Dendritic cell treated with granulocyte-macrophage colony-stimulating factor and Interleukin-4, amounts not matched to agents 40 ng/mL and 50 ng/mL, for 4 days (primary cell): ENCODE measurements at regions not wholly inside any gene's neighbourhood (a gene's known extent, or its start where the extent isn't known, plus 50 kb on each side); places are given as distances from the start of the nearest gene placed in this dataset.

Source experiments
- H3K27ac Mint-ChIP-seq: one replicate; pipeline ENCODE4 v1.8.0; 2022; ENCODE audit warnings: mild to moderate bottlenecking, mixed read lengths
- H3K27me3 Mint-ChIP-seq: one replicate; pipeline ENCODE4 v1.8.0; 2022; ENCODE audit warnings: mild to moderate bottlenecking, mixed read lengths
- H3K36me3 Mint-ChIP-seq: one replicate; pipeline ENCODE4 v1.8.0; 2022; ENCODE audit warnings: low read depth, mixed read lengths
- H3K4me1 Mint-ChIP-seq: one replicate; pipeline ENCODE4 v1.8.0; 2022; ENCODE audit warnings: low read depth, mixed read lengths
- H3K4me3 Mint-ChIP-seq: one replicate; pipeline ENCODE4 v1.8.0; 2022; ENCODE audit warnings: mild to moderate bottlenecking, moderate library complexity, mixed read lengths
- H3K9me3 Mint-ChIP-seq: one replicate; pipeline ENCODE4 v1.8.0; 2022; ENCODE audit warnings: mixed read lengths
- intact Hi-C: fragments of 100-400 bp; cut with micrococcal nuclease; formaldehyde crosslinking; loops from one replicate; pipeline ENCODE4 v1.15.0; 2022

DNA sequence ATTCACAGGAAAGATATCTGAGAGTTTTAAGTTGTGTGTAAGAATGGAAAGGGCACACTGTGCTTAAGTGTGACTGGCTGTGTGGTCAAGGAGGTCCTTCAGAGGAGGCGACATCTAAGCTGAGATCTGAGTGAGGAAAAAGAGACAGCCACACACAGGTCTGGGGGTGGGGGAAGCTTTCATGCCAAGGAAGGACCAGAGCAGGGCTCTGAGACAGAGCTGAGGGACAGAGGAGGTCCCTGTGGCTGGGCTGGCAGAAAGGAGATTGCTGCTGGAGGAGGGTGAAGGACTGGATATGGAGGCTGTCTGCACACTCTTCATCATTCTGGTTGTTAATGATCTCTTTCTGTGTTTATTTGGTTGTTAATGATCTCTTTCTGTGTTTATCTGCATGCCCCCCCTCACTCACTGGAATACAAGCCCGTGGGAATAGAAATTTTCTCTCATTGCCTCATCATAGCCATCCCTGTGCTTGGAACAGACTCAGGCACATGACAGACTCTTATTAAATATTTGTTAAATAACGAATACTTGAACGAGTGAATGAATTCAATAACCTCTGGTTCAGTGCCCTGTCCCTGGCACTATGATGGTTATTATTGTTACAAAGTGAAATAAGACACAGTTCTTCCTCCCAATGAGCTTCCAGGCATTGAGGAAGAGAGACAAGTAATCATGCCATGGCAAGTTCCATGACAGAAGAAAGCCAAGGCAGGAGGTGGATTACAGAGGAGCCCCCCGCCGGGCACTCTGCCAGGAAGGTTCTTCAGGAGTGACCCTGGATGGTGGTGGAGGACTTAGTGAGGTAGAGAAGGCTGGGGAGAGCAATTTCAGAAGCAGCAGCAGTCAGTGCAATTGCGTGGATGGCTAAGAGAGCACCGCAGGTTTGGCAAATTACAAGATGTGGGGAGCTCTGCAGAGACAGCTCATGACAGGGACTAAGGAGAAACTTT is 399.4 kb upstream of the HS6ST1 start:
- peaks cover 12% of the 10 kb centered on the region for H3K4me1 Mint-ChIP-seq
- peaks cover 8% of the 10 kb centered on the region for H3K27me3 Mint-ChIP-seq
- no peaks in the 10 kb centered on the region for H3K36me3 Mint-ChIP-seq
- H3K9me3 Mint-ChIP-seq, result no peaks in the 10 kb centered on the region
- no peak overlapping the region for H3K4me3 Mint-ChIP-seq
- intact Hi-C loops, result no loop called here
- H3K27ac Mint-ChIP-seq, result no peak overlapping the region

DNA sequence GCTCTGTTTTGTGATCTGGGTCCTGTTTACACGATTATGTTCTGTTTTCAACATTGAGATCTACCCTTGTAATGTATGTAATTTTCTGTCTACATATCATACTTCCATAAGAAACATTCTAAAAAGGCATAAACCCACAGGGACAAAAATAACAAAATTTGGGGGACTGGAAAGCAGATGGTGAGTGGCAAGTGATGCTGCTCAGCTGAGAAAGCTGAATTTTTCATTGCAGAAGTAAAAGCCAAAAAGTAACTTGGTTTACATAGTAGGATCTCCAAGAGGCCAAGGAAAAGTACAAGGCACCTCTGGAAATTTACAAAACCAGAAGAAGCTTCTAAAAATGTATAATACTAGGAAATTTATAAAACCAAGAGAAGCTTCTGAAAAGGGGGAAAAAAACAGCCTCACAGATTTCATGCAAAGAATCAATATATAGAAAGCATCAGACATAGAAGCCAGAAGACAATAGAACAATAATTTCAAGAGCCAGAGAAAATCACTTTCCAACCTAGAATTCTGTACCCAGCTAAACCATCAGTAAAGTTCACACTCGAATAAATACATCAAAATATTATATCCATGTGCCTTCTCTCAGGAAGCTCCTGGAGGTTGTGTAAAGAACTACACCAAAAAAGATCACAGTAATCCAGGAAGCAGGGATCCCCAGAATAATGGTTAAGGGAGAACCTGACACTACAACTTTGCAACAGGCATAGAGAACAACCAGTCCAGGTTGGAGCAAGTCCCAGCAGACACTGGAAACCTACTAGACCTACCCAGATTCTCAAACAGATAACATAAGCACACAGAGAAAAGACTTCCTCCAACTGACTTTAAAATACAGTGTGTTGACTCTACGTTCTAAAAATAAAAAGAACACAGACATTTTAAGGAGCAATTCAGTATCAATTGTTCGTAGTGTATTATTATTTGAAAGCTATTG is 401.7 kb upstream of the HS6ST1 start:
- Mint-ChIP-seq H3K27ac (no peak overlapping the region), H3K27me3 (peaks cover 7% of the 10 kb centered on the region), H3K36me3 (no peaks in the 10 kb centered on the region), H3K4me1 (peaks cover 5% of the 10 kb centered on the region), H3K4me3 (no peak overlapping the region), H3K9me3 (no peaks in the 10 kb centered on the region)
- intact Hi-C loops, result no loop called here

DNA sequence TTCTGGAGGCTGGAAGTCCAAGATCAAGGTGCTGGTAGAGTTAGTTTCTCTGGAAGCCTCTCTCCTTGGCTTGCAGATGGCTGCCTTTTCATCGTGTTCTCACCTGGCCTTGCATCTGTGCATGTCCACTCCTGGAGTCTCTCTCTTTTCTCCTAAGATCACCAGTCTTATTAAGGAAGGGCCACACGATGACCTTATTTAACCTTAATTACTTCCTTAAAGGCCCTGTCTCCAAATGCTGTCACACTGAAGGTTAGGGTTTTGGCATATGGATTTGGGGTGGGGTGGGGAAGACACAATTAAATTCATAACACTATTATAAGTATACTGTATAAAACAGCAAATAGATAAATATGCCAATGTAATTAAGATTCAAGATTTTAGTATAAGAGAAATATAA is 402.4 kb upstream of the HS6ST1 start:
- intact Hi-C loops, result no loop called here
- no peak overlapping the region for H3K4me3 Mint-ChIP-seq
- peaks cover 13% of the 10 kb centered on the region for H3K4me1 Mint-ChIP-seq
- H3K27ac Mint-ChIP-seq, result no peak overlapping the region
- H3K36me3 Mint-ChIP-seq, result no peaks in the 10 kb centered on the region
- peaks cover 4% of the 10 kb centered on the region for H3K27me3 Mint-ChIP-seq
- H3K9me3 Mint-ChIP-seq, result no peaks in the 10 kb centered on the region

- Mint-ChIP-seq H3K4me3 (no peak overlapping the region), H3K36me3 (no peaks in the 10 kb centered on the region), H3K27me3 (no peaks in the 10 kb centered on the region), H3K27ac (no peak overlapping the region), H3K9me3 (no peaks in the 10 kb centered on the region), H3K4me1 (peaks cover 22% of the 10 kb centered on the region)
- intact Hi-C loops, result no loop called here
These were observed 403.8 kb upstream of the HS6ST1 start for GRCh38 chr2:128722489-128722888.

GRCh38 chr2:128724547-128724946 is 405.9 kb upstream of the HS6ST1 start:
- no peaks in the 10 kb centered on the region for H3K36me3 Mint-ChIP-seq
- H3K27ac Mint-ChIP-seq, result no peak overlapping the region
- H3K4me1 Mint-ChIP-seq, result peaks cover 29% of the 10 kb centered on the region
- no peak overlapping the region for H3K4me3 Mint-ChIP-seq
- no peaks in the 10 kb centered on the region for H3K27me3 Mint-ChIP-seq
- peaks cover 8% of the 10 kb centered on the region for H3K9me3 Mint-ChIP-seq
- intact Hi-C loops, result no loop called here

DNA sequence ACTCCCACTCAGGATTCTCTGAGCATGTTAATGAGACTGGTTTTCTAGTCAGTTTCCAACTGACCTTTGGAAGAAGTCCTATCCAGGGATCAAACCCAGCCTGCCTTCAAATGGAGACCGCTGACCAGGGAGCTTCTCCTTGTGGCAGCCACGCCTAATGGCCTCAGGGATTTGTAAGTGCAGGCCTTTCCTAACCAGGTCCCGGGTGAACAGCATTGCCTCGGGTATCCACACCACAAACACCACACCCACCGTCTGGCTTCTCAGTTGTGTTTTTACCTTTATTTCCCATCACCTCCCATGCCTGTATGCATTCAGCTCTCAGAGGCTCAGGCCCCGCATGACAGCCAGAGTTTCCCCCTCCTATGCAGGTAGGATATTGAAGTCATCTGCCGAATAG is 406.3 kb upstream of the HS6ST1 start:
- Mint-ChIP-seq H3K4me3 (no peak overlapping the region), H3K27ac (no peak overlapping the region), H3K27me3 (no peaks in the 10 kb centered on the region), H3K4me1 (peaks cover 29% of the 10 kb centered on the region), H3K9me3 (peaks cover 8% of the 10 kb centered on the region), H3K36me3 (no peaks in the 10 kb centered on the region)
- intact Hi-C loops, result no loop called here

DNA sequence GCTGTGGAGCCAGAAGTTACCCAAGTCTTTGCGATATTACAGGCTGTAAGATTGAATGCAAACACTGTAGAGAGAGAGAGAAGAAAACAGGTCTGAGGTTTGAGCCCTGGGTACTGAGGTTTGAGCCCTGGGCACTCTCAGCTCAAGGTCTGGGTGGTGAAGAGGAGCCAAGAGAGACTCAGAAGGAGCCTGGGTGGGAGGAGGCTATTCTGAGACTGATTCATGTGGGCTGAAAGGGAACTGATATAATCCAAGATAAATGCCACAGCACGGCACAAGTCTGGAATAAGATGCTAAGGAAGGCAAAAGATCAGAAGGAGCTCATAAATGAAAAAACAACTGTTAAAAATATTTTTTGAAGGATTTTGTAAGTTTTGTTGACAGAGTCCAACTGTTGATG is 407.6 kb upstream of the HS6ST1 start:
- peaks cover 8% of the 10 kb centered on the region for H3K9me3 Mint-ChIP-seq
- H3K36me3 Mint-ChIP-seq, result no peaks in the 10 kb centered on the region
- H3K4me1 Mint-ChIP-seq, result peaks cover 24% of the 10 kb centered on the region
- intact Hi-C loops, result no loop called here
- H3K27ac Mint-ChIP-seq, result no peak overlapping the region
- no peaks in the 10 kb centered on the region for H3K27me3 Mint-ChIP-seq
- no peak overlapping the region for H3K4me3 Mint-ChIP-seq

- no peaks in the 10 kb centered on the region for H3K36me3 Mint-ChIP-seq
- intact Hi-C loops, result no loop called here
- H3K4me1 Mint-ChIP-seq, result peaks cover 24% of the 10 kb centered on the region
- no peaks in the 10 kb centered on the region for H3K27me3 Mint-ChIP-seq
- no peak overlapping the region for H3K4me3 Mint-ChIP-seq
- H3K9me3 Mint-ChIP-seq, result peaks cover 8% of the 10 kb centered on the region
- no peak overlapping the region for H3K27ac Mint-ChIP-seq
These were observed 408.2 kb upstream of the HS6ST1 start for GRCh38 chr2:128726911-128727310.

DNA sequence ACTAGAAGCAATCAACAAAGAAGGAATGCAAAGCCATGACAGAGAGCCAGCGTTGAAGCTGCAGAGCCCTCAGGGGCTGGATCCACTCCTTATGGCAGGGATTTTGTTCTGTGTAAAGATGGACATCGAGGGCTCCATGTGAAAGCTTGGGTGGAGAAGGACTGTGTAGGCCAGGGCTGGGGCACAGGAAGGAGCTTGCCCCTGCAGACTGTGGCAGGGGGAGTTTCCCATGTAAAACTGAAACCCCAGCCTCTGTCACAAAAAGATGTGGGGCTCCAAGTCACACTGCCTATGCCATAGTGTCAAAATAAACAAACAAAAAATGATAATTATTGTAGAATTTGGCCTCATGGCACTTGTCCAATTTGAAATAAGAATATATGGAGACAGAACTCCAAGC is 408.7 kb upstream of the HS6ST1 start:
- intact Hi-C loops, result no loop called here
- H3K9me3 Mint-ChIP-seq, result peaks cover 8% of the 10 kb centered on the region
- H3K36me3 Mint-ChIP-seq, result no peaks in the 10 kb centered on the region
- H3K4me3 Mint-ChIP-seq, result no peak overlapping the region
- peaks cover 26% of the 10 kb centered on the region for H3K4me1 Mint-ChIP-seq
- H3K27ac Mint-ChIP-seq, result no peak overlapping the region
- no peaks in the 10 kb centered on the region for H3K27me3 Mint-ChIP-seq

DNA sequence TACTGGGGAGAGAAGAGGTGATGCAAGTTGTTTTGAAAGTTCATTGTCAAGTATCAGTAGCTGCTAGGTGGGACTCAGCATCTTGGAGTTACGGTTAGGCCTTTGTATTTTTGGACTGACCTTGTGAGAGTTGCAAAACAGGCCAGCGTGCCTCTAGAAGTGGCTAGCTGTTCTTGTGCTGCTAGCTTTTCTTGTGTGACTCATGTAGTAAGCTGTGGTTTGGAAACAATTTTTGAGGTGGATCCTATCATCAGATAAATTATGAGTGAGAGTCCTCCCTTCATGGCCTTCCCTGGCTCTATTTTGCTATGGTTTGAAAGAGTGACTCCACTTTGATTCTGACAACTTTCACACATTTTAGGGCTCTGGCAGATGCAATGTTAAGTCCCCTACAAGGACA is 409.2 kb upstream of the HS6ST1 start:
- Mint-ChIP-seq H3K36me3 (no peaks in the 10 kb centered on the region), H3K27ac (no peak overlapping the region), H3K4me1 (peaks cover 31% of the 10 kb centered on the region), H3K27me3 (no peaks in the 10 kb centered on the region), H3K9me3 (peaks cover 8% of the 10 kb centered on the region), H3K4me3 (no peak overlapping the region)
- intact Hi-C loops, result no loop called here

DNA sequence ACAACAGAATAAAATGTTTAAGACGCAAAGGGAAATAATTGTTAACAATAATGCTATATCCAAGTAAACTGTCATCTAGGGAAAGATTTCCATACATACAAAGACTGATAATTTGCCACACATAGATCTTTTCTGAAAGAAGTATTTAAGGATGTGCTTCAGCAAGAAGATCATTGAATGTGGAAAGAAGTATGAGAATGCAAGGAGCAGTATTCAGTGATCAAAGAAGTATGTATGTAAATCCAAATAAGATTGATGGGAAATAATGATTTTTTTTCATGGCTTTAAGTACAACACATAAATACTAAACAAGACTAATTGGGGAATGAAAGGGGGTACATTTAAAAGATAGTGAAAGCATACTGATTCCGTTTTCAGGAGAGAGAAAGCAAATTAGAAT is 410.4 kb upstream of the HS6ST1 start:
- intact Hi-C loops, result no loop called here
- no peak overlapping the region for H3K4me3 Mint-ChIP-seq
- H3K27ac Mint-ChIP-seq, result no peak overlapping the region
- peaks cover 40% of the 10 kb centered on the region for H3K4me1 Mint-ChIP-seq
- no peaks in the 10 kb centered on the region for H3K27me3 Mint-ChIP-seq
- no peaks in the 10 kb centered on the region for H3K36me3 Mint-ChIP-seq
- H3K9me3 Mint-ChIP-seq, result peaks cover 8% of the 10 kb centered on the region

- Mint-ChIP-seq H3K4me3 (no peak overlapping the region), H3K27ac (no peak overlapping the region), H3K27me3 (peaks cover 11% of the 10 kb centered on the region), H3K9me3 (peaks cover 8% of the 10 kb centered on the region), H3K36me3 (no peaks in the 10 kb centered on the region), H3K4me1 (peaks cover 55% of the 10 kb centered on the region)
- intact Hi-C loops, result loop anchor here (10.0 kb wide), 1 partner anchor 407 kb away; no protein-coding TSS in a partner anchor
These were observed 413.5 kb upstream of the HS6ST1 start for GRCh38 chr2:128731994-128732650.

- Mint-ChIP-seq H3K9me3 (peaks cover 8% of the 10 kb centered on the region), H3K27me3 (peaks cover 13% of the 10 kb centered on the region), H3K27ac (no peak overlapping the region), H3K36me3 (no peaks in the 10 kb centered on the region), H3K4me3 (no peak overlapping the region), H3K4me1 (peaks cover 46% of the 10 kb centered on the region)
- intact Hi-C loops, result loop anchor here (10.0 kb wide), 1 partner anchor 408 kb away; no protein-coding TSS in a partner anchor
These were observed 414.3 kb upstream of the HS6ST1 start for GRCh38 chr2:128732976-128733431.
